Bronchial epithelial cell (primary cell): ENCODE measurements at regions not wholly inside any gene's neighbourhood (a gene's known extent, or its start where the extent isn't known, plus 50 kb on each side); places are given as distances from the start of the nearest gene placed in this dataset.
A peak's percentile ranks its signal among the peaks of the same experiment; 100 is the strongest.

Experiments
- DNase-seq: peaks from one replicate; pipeline ENCODE4 v3.0.0-alpha.2; 2010; ENCODE audit warnings: low read depth
- FAIRE-seq: peaks from 2 replicates; lab custom pipeline; 2011; peaks lifted over from hg19 to GRCh38; lab: Jason Lieb, UNC
- H3K27me3 ChIP-seq: 2 replicates; pipeline ENCODE4 v1.5.1; 2011; ENCODE audit warnings: low read length; ENCODE audit not compliant: control insufficient read depth, insufficient read depth
- H3K36me3 ChIP-seq: 2 replicates; pipeline ENCODE4 v1.5.1; 2011; ENCODE audit warnings: low read length; ENCODE audit not compliant: control insufficient read depth, insufficient read depth
- H3K4me3 ChIP-seq: 2 replicates; pipeline ENCODE4 v1.5.1; 2011; ENCODE audit warnings: mild to moderate bottlenecking, low read depth, low read length, control low read depth
- CTCF ChIP-seq: IDR thresholded peaks from 2 replicates; pipeline ENCODE4 v1.5.1; 2011; ENCODE audit warnings: mild to moderate bottlenecking, moderate library complexity, low read length, control low read depth, inconsistent platforms; ENCODE audit not compliant: insufficient read depth, severe bottlenecking

- no peak for TF ChIP-seq CTCF
- no peak for FAIRE-seq
- no peak overlapping the region for H3K4me3 ChIP-seq
- peak; percentile 8 for DNase-seq
- H3K27me3 ChIP-seq, result no peaks in the 10 kb centered on the region
- no peaks in the 10 kb centered on the region for H3K36me3 ChIP-seq
These were observed 99.8 kb upstream of the LRRN1 start for GRCh38 chr3:3699407-3699806.

DNA sequence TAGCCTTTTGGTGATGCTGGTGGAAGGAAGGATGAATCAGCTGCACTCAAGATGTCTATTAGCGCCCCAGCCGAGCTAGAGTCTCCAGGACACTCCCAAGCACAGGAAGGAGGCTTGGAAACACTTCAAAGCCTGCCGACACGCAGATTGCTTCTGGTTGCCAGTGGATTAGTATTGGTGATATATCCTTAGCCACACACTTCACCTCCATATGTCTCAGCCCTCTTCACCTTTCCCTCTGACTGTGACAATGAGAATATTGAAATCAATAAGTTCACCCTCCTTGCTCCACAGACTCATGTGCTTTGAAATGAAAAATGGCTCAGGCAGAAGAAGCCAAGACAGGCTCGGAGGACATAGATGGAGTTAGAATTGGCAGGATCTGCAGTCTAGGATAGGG, 102.9 kb upstream of the LRRN1 start:
- DNase-seq (no peak), FAIRE-seq (no peak)
- TF ChIP-seq CTCF, result no peak
- Histone ChIP-seq H3K27me3 (no peaks in the 10 kb centered on the region), H3K4me3 (no peak overlapping the region), H3K36me3 (no peaks in the 10 kb centered on the region)

DNA sequence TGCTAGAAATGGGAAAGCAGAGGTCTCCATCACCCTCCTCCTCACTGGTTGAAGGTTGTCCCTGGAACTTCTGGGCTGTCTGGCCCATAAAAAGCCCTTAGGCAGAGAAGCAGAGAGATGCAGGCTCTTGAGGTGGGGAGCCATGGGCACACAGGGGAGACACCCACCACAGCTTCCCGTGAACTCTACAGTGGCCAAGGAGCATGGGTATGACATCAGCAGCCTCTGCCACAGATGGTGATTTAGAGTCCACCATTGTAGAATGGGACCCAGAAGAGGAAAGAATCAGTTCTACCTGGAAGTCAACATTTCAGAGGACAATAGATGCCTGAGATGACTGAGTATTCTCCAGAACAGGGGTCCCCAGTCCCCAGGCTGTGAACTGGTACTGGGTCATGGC, 105.6 kb upstream of the LRRN1 start:
- Histone ChIP-seq H3K27me3 (no peaks in the 10 kb centered on the region), H3K4me3 (no peak overlapping the region), H3K36me3 (no peaks in the 10 kb centered on the region)
- DNase-seq (no peak), FAIRE-seq (no peak)
- no peak for TF ChIP-seq CTCF

- Histone ChIP-seq H3K36me3 (no peaks in the 10 kb centered on the region), H3K4me3 (no peak overlapping the region), H3K27me3 (no peaks in the 10 kb centered on the region)
- FAIRE-seq, result no peak
- TF ChIP-seq CTCF, result no peak
- DNase-seq, result no peak
These were observed 109.4 kb upstream of the LRRN1 start for GRCh38 chr3:3689601-3690375.

DNA sequence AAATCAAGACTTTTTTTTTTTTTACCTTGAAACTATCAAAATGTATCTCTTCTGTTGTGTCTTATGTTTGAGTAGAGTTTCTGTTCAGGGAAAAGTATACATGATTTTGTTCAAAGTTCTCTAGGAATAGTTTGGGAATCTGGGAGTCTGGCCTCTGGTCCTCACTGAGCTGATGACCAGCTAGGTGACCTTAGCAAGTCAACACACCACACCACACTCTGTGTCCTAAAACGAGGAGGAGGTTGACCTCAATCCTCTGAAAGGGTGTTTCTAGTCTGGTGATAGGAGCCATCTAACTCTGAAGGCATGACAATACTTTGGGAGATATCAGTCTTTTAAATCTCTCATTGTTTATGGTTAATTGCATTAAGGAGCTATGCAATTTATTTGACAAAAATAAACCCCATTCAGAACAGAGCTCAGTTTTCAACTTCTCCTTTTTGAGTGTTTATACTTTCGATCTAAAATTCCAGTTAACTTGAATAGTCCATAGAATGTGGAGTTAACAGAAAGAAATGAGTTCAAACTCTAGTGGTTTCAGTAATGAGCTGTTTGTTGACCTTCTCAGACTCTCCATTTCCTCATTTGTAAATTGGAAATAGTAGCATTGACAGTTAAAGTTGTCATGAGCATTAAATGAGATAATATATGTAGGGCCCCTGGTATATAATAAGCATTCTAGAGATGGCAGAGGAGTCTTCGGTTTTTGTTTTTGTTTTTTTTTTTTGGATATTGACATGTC, 112.2 kb upstream of the LRRN1 start:
- Histone ChIP-seq H3K36me3 (no peaks in the 10 kb centered on the region), H3K4me3 (no peak overlapping the region), H3K27me3 (no peaks in the 10 kb centered on the region)
- DNase-seq (no peak), FAIRE-seq (no peak)
- no peak for TF ChIP-seq CTCF
